Ovary (tissue), 7 donors: ENCODE measurements at regions not wholly inside any gene's neighbourhood (a gene's known extent, or its start where the extent isn't known, plus 50 kb on each side); places are given as distances from the start of the nearest gene placed in this dataset.

Experiments
- DNase-seq, 5 donors: peaks; one replicate each; pipeline ENCODE4 v3.0.0-alpha.2; 2019 to 2020
- H3K27ac ChIP-seq, 2 donors: fragments of 200-600 bp; one replicate each; pipeline versions ENCODE4 v1.5.1 to v1.8.0; 2019 to 2022
- H3K27me3 ChIP-seq: fragments of 200-600 bp; one replicate; pipeline ENCODE4 v1.8.0; 2022
- H3K36me3 ChIP-seq: fragments of 200-600 bp; sonication (generic); one replicate; pipeline ENCODE4 v1.5.1; 2019
- H3K4me1 ChIP-seq: one replicate; pipeline ENCODE4 v1.8.1; 2013; ENCODE audit warnings: mild to moderate bottlenecking, moderate library complexity; ENCODE audit not compliant: insufficient read depth
- H3K4me3 ChIP-seq: fragments of 200-600 bp; sonication (generic); one replicate; pipeline ENCODE4 v1.5.1; 2017
- H3K9me3 ChIP-seq, 2 donors: fragments of 200-600 bp in 1 of 2; sonication (generic) in 1 of 2; one replicate each; pipeline versions ENCODE4 v1.5.1 to v1.8.1; 2013 to 2019; ENCODE audit warnings: mild to moderate bottlenecking in 1 of 2, moderate library complexity in 1 of 2
- CTCF ChIP-seq, 3 donors: fragments of 450-650 bp in 2 of 3; fragments of 200-600 bp in 1 of 3; IDR thresholded peaks; one replicate each; pipeline versions ENCODE4 v1.5.1 to v1.8.0; 2016 to 2022; ENCODE audit warnings: antibody characterized with exemption in 3 of 3, mild to moderate bottlenecking in 1 of 3
- EP300 ChIP-seq: sonication (generic); formaldehyde crosslinking; IDR thresholded peaks from one replicate; pipeline ENCODE4 v1.6.1; 2017; ENCODE audit warnings: antibody characterized with exemption
- POLR2A ChIP-seq: fragments of 450-650 bp; IDR thresholded peaks from one replicate; pipeline ENCODE4 v1.6.1; 2017; ENCODE audit warnings: antibody characterized with exemption, mild to moderate bottlenecking, moderate library complexity
- WGBS, 3 donors: extraction: QIAGEN DNeasy Blood & Tissue Kit in 1 of 3; methylation state at CpG; one replicate each; pipeline versions ENCODE4 v1.1.5 to v1.1.7; 2013 to 2017; 5-methylcytosine and 5-hydroxymethylcytosine counted together
- intact Hi-C, 4 donors: fragments of 100-400 bp; cut with DNase I; formaldehyde crosslinking; loops; one replicate each; pipeline versions ENCODE4 v1.11.0 to v1.15.1; 2022 to 2023
- donor health status: DM: no; HTN: no; CAD: no; lungs with moderate emphysema.
- donor health status: DM: no; HTN: no; CAD: no.
- donor health status: Bipolar disorder and iron deficiency.
- donor health status: DM: no; HTN: no; CAD: no.
- donor health status: DM: yes; HTN: yes; CAD: no.

- intact Hi-C loops: no loop called here
Measured at GRCh38 chr14:71698027-71698426, 234.2 kb upstream of the RGS6 start.

GRCh38 chr14:71698673-71699072 lies 233.6 kb upstream of the RGS6 start:
- intact Hi-C loops: no loop called here
- Histone ChIP-seq H3K4me3 (no peak overlapping the region), H3K27me3 (no peaks in the 10 kb centered on the region), H3K4me1 (no peaks in the 10 kb centered on the region), H3K36me3 (no peaks in the 10 kb centered on the region), H3K9me3 (no peaks in the 10 kb centered on the region), H3K27ac (no peak overlapping the region)
- no peak for DNase-seq
- 79 to 95% (median 93%) methylated on average over 4 of the region's 4 CpGs for WGBS, 3 donors
- no peak for TF ChIP-seq CTCF (IDR thresholded peaks at IDR 0.05)
- TF ChIP-seq POLR2A: no peak
- no peak for TF ChIP-seq EP300

More at GRCh38 chr14:71698027-71698426, 234.2 kb upstream of the RGS6 start:
- 88 to 93% (median 92%) methylated on average over 4 of the region's 4 CpGs for WGBS, 3 donors
- no peaks in the 10 kb centered on the region for H3K36me3 ChIP-seq
- H3K4me1 ChIP-seq: no peaks in the 10 kb centered on the region
- H3K9me3 ChIP-seq: no peaks in the 10 kb centered on the region
- DNase-seq: no peak
- H3K27ac ChIP-seq: no peak overlapping the region
- no peaks in the 10 kb centered on the region for H3K27me3 ChIP-seq
- no peak overlapping the region for H3K4me3 ChIP-seq
- no peak for TF ChIP-seq EP300
- TF ChIP-seq CTCF (IDR thresholded peaks at IDR 0.05): no peak
- no peak for TF ChIP-seq POLR2A

GRCh38 chr14:71701990-71702389 lies 230.2 kb upstream of the RGS6 start:
- H3K27me3 ChIP-seq: no peaks in the 10 kb centered on the region
- H3K9me3 ChIP-seq: no peaks in the 10 kb centered on the region
- DNase-seq: no peak
- intact Hi-C loops: no loop called here
- TF ChIP-seq EP300 (no peak), POLR2A (no peak), CTCF (IDR thresholded peaks at IDR 0.05) (no peak)
- 86 to 90% (median 87%) methylated on average over 5 of the region's 5 CpGs for WGBS, 3 donors
- no peaks in the 10 kb centered on the region for H3K4me1 ChIP-seq
- H3K4me3 ChIP-seq: no peak overlapping the region
- H3K36me3 ChIP-seq: no peaks in the 10 kb centered on the region
- H3K27ac ChIP-seq: no peak overlapping the region

GRCh38 chr14:71702786-71703185 lies 229.4 kb upstream of the RGS6 start:
- no peak for DNase-seq
- H3K4me1 ChIP-seq: no peaks in the 10 kb centered on the region
- H3K27ac ChIP-seq: no peak overlapping the region
- TF ChIP-seq CTCF (IDR thresholded peaks at IDR 0.05) (no peak), POLR2A (no peak), EP300 (no peak)
- H3K36me3 ChIP-seq: no peaks in the 10 kb centered on the region
- WGBS, 3 donors: 42 to 58% (median 50%) methylated on average over 2 of the region's 2 CpGs
- H3K9me3 ChIP-seq: no peaks in the 10 kb centered on the region
- H3K27me3 ChIP-seq: no peaks in the 10 kb centered on the region
- no peak overlapping the region for H3K4me3 ChIP-seq
- intact Hi-C loops: no loop called here

- H3K4me3 ChIP-seq: no peak overlapping the region
- no peaks in the 10 kb centered on the region for H3K27me3 ChIP-seq
- no peaks in the 10 kb centered on the region for H3K4me1 ChIP-seq
- intact Hi-C loops: no loop called here
- H3K36me3 ChIP-seq: no peaks in the 10 kb centered on the region
- no peaks in the 10 kb centered on the region for H3K9me3 ChIP-seq
- no peak for TF ChIP-seq EP300
- no peak for TF ChIP-seq POLR2A
- TF ChIP-seq CTCF (IDR thresholded peaks at IDR 0.05): no peak
- DNase-seq: no peak
- H3K27ac ChIP-seq: no peak overlapping the region
- WGBS, 3 donors: 9 to 11% (median 9%) methylated on average over 4 of the region's 4 CpGs
Measured at GRCh38 chr14:71703477-71703876, 228.8 kb upstream of the RGS6 start.
